PC-9 (cell line): ENCODE measurements at regions not wholly inside any gene's neighbourhood (a gene's known extent, or its start where the extent isn't known, plus 50 kb on each side); places are given as distances from the start of the nearest gene placed in this dataset.

Experiments used
- CTCF ChIP-seq: fragments of 200-600 bp; sonication (generic); conservative IDR thresholded peaks from 2 replicates; pipeline ENCODE4 v1.6.1; 2017; ENCODE audit warnings: mixed run types, antibody characterized with exemption, mild to moderate bottlenecking, moderate library complexity
- EZH2 ChIP-seq: fragments of 200-600 bp; sonication (generic); IDR thresholded peaks from 2 replicates; pipeline ENCODE4 v1.8.0; 2017; ENCODE audit warnings: antibody characterized with exemption, low read depth

GRCh38 chr19:30671367-30671619 lies 299.1 kb downstream of the ZNF536 start:
- no peak for TF ChIP-seq CTCF
- no peak for TF ChIP-seq EZH2
